Loucy (cell line): ENCODE measurements at regions not wholly inside any gene's neighbourhood (a gene's known extent, or its start where the extent isn't known, plus 50 kb on each side); places are given as distances from the start of the nearest gene placed in this dataset.
A peak's percentile ranks its signal among the peaks of the same experiment; 100 is the strongest.

Source experiments
- H2AFZ ChIP-seq: fragments of 200-600 bp; sonication (generic); 2 replicates; pipeline ENCODE4 v1.6.0; 2016; ENCODE audit warnings: antibody characterized with exemption, mild to moderate bottlenecking, low read length, moderate library complexity
- H3F3A ChIP-seq: fragments of 200-600 bp; 2 replicates; pipeline ENCODE4 v1.6.0; 2016; ENCODE audit warnings: antibody characterized with exemption, low read depth, mild to moderate bottlenecking
- H3K27me3 ChIP-seq: fragments of 200-600 bp; sonication (generic); 2 replicates; pipeline ENCODE4 v1.6.1; 2014; ENCODE audit warnings: low read length, mild to moderate bottlenecking; ENCODE audit not compliant: insufficient read depth, poor library complexity, severe bottlenecking
- H3K36me3 ChIP-seq: fragments of 200-600 bp; sonication (generic); 2 replicates; pipeline ENCODE4 v1.6.1; 2016; ENCODE audit warnings: low read length; ENCODE audit not compliant: insufficient read depth
- H3K4me1 ChIP-seq: fragments of 200-600 bp; sonication (generic); 2 replicates; pipeline ENCODE4 v1.5.1; 2014; ENCODE audit warnings: low read length, mild to moderate bottlenecking; ENCODE audit not compliant: insufficient read depth, poor library complexity, severe bottlenecking
- H3K4me2 ChIP-seq: fragments of 200-600 bp; sonication (generic); 2 replicates; pipeline ENCODE4 v1.6.0; 2014; ENCODE audit warnings: antibody characterized with exemption, low read length, low read depth, mild to moderate bottlenecking; ENCODE audit not compliant: poor library complexity, severe bottlenecking
- H3K4me3 ChIP-seq: fragments of 200-600 bp; sonication (generic); 2 replicates; pipeline ENCODE4 v1.5.1; 2014; ENCODE audit warnings: low read length, mild to moderate bottlenecking, mixed read lengths; ENCODE audit not compliant: poor library complexity, severe bottlenecking
- H3K79me2 ChIP-seq: fragments of 200-600 bp; sonication (generic); 2 replicates; pipeline ENCODE4 v1.6.1; 2014; ENCODE audit warnings: low read length; ENCODE audit not compliant: insufficient read depth
- H3K9ac ChIP-seq: fragments of 200-600 bp; sonication (generic); 2 replicates; pipeline ENCODE4 v1.6.0; 2014; ENCODE audit warnings: mild to moderate bottlenecking, low read depth, low read length, moderate library complexity; ENCODE audit not compliant: poor library complexity, severe bottlenecking
- H3K9me2 ChIP-seq: fragments of 200-600 bp; sonication (generic); replicated peaks from 2 replicates; pipeline ENCODE4 v1.6.1; 2016; ENCODE audit warnings: low read depth, low read length, mixed read lengths
- H3K9me3 ChIP-seq: fragments of 200-600 bp; sonication (generic); 2 replicates; pipeline ENCODE4 v1.6.1; 2014; ENCODE audit warnings: mild to moderate bottlenecking, antibody characterized with exemption, low read length, low read depth; ENCODE audit not compliant: insufficient read depth
- H4K20me1 ChIP-seq: fragments of 200-600 bp; sonication (generic); 2 replicates; pipeline ENCODE4 v1.6.0; 2014; ENCODE audit warnings: antibody characterized with exemption, low read length, mild to moderate bottlenecking; ENCODE audit not compliant: insufficient read depth, poor library complexity, severe bottlenecking
- CTCF ChIP-seq: fragments of 200-600 bp; sonication (generic); conservative IDR thresholded peaks from 2 replicates; pipeline ENCODE4 v1.5.1; 2014; ENCODE audit warnings: mild to moderate bottlenecking, antibody characterized with exemption, low read length
- EZH2phosphoT487 ChIP-seq: fragments of 200-600 bp; IDR thresholded peaks from 2 replicates; pipeline ENCODE4 v1.6.1; 2018; ENCODE audit warnings: antibody characterized with exemption, mild to moderate bottlenecking, moderate library complexity, borderline replicate concordance

GRCh38 chr12:125772403-125772802 lies 707.2 kb downstream of the AACS start:
- H3F3A ChIP-seq: no peaks in the 10 kb centered on the region
- H3K9me2 ChIP-seq: no peaks in the 10 kb centered on the region
- no peak overlapping the region for H2AFZ ChIP-seq
- H3K9me3 ChIP-seq: no peaks in the 10 kb centered on the region
- H3K36me3 ChIP-seq: no peaks in the 10 kb centered on the region
- no peak overlapping the region for H3K9ac ChIP-seq
- no peak for TF ChIP-seq EZH2phosphoT487
- TF ChIP-seq CTCF: no peak
- no peaks in the 10 kb centered on the region for H3K4me1 ChIP-seq
- H3K4me3 ChIP-seq: no peak overlapping the region
- no peak overlapping the region for H3K4me2 ChIP-seq
- no peaks in the 10 kb centered on the region for H3K27me3 ChIP-seq
- no peaks in the 10 kb centered on the region for H3K79me2 ChIP-seq
- H4K20me1 ChIP-seq: no peaks in the 10 kb centered on the region

- TF ChIP-seq EZH2phosphoT487 (no peak), CTCF (peak; percentile 70)
- no peak overlapping the region for H3K4me2 ChIP-seq
- no peaks in the 10 kb centered on the region for H3K4me1 ChIP-seq
- H3K9me2 ChIP-seq: no peaks in the 10 kb centered on the region
- H3K9ac ChIP-seq: no peak overlapping the region
- H3F3A ChIP-seq: no peaks in the 10 kb centered on the region
- H3K27me3 ChIP-seq: no peaks in the 10 kb centered on the region
- H3K4me3 ChIP-seq: no peak overlapping the region
- H4K20me1 ChIP-seq: no peaks in the 10 kb centered on the region
- no peak overlapping the region for H2AFZ ChIP-seq
- H3K9me3 ChIP-seq: no peaks in the 10 kb centered on the region
- no peaks in the 10 kb centered on the region for H3K36me3 ChIP-seq
- H3K79me2 ChIP-seq: no peaks in the 10 kb centered on the region
Observed at GRCh38 chr12:125773033-125773640, 707.9 kb downstream of the AACS start.

- H3F3A ChIP-seq: no peaks in the 10 kb centered on the region
- H3K79me2 ChIP-seq: no peaks in the 10 kb centered on the region
- no peak overlapping the region for H3K9ac ChIP-seq
- TF ChIP-seq EZH2phosphoT487 (no peak), CTCF (no peak)
- no peaks in the 10 kb centered on the region for H3K9me3 ChIP-seq
- no peak overlapping the region for H3K4me2 ChIP-seq
- H2AFZ ChIP-seq: no peak overlapping the region
- H3K36me3 ChIP-seq: no peaks in the 10 kb centered on the region
- H3K9me2 ChIP-seq: no peaks in the 10 kb centered on the region
- no peak overlapping the region for H3K4me3 ChIP-seq
- no peaks in the 10 kb centered on the region for H3K4me1 ChIP-seq
- H3K27me3 ChIP-seq: no peaks in the 10 kb centered on the region
- H4K20me1 ChIP-seq: no peaks in the 10 kb centered on the region
Observed at GRCh38 chr12:125775507-125775906, 710.3 kb downstream of the AACS start.
